ENCODE measurements at regions not wholly inside any gene's neighbourhood (a gene's known extent, or its start where the extent isn't known, plus 50 kb on each side); places are given as distances from the start of the nearest gene placed in this dataset.

DNA sequence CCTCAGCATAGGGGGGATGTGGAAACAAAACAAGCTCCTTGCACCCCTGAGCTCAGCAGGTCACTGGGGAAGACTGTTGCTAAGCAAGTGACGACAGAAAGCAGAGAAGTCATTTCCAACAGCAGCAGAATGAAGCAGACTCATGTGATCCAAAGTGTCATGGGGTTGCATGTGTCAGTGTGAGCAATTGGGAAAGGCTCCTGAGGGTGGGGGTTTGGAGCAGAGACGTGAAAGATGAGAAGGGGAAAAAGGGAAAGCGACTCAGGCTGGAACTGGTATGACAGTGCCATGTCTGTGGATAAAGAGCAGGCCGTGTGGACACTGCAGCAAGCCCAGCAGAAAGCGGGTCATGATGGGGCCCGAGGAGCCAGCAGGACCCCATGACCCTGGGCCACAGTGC, 363.9 kb downstream of the PREX1 start:
- DNase-seq (ENCODE audit: low read depth in 2 of 2), result no peak

DNA sequence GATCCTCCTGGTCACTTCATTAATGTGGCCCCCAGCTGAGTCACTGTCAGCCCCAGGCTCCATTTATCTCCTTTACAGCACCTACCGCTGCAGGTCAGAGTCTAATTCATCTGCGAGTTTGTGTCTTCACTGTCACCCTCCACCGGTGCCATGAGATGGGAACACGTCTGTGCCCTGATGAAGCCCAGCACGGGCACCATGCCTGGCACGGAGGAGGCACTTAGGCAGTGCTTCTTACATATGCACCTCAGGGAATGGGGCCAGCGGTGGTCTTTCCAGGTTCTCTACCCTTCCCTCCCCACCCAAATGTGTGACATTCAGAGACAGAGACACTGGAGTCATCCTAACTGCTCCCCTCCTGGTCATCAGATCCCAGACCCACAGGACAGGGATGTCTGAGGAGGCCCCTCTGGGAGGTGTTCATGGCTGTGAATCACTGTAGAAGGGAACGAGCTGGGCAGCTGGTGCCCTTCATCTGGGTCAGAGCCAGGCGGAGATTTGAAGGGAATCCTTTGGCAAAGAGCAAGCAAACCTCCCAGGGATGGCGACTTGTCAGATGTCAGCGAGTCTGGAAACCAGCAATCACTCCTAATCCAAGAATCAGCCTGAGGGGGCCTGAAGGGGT, 364.6 kb downstream of the PREX1 start:
- DNase-seq (ENCODE audit: low read depth in 2 of 2), result no peak

DNA sequence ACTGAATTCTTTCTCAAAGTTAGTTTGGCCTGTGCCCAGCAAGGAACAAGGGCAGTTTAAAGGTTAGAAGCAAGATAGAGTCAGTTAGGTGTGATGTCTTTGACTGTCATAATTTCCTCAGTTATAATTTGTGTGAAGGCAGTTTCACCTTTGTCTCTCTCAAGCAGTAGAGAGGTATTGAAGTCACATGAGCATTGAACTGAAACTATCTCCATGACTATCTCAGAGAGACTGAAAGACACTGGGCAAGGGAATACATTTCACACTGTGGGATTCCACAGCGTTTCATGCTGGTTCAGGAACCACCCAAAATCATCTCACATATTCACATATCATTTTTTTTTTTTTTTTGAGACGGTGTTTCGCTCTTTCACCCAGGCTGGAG, 366.1 kb downstream of the PREX1 start:
- no peak for DNase-seq (ENCODE audit: low read depth in 2 of 2)

DNA sequence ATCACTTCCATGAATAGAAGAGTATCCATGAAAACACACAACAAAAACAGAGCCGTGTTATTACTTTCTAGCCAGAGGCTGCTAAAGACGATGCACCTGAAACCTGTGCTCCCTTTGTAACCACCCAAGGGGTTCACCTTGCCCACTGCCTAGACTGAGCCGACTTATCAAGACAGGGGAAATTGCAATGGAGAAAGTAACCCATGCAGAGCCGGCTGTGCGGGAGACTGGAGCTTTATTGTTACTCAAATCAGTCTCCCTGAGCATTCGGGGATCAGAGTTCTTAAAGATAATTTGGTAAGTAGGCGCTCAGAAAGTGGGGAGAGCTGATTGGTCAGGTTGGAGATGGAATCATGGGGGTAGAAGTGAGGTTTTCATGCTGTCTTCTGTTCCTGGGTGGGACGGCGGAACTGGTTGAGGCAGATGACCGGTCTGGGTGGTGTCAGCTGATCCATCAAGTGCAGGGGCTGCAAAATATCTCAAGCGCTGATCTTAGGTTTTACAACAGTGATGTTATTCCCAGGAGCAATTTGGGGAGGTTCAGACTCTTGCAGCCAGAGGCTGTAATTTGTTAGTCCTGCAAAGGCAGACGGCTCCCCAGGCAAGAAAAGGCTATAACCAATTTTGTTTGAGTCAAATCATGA, 366.6 kb downstream of the PREX1 start:
- DNase-seq (ENCODE audit: low read depth in 2 of 2), result no peak

DNA sequence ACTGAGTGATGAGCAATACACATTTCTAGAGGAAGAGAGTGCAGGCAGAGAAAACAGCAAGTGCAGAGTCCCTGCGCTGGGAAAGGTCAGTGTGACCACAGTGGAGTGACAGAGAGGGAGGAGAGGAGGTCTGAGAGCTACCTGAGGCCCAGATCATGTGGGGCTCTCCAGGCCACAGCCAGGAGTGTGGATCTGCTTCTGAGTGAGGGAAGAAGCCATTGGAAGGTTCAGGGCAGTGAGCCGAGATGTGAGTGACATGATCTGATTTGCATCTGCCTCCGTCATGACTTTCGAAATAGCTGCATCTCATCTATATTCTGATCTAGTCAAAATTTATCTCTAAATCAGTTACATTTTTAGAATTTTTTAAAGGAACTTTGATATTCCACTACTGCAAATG, 367.1 kb downstream of the PREX1 start:
- DNase-seq (ENCODE audit: low read depth in 2 of 2), result no peak

DNA sequence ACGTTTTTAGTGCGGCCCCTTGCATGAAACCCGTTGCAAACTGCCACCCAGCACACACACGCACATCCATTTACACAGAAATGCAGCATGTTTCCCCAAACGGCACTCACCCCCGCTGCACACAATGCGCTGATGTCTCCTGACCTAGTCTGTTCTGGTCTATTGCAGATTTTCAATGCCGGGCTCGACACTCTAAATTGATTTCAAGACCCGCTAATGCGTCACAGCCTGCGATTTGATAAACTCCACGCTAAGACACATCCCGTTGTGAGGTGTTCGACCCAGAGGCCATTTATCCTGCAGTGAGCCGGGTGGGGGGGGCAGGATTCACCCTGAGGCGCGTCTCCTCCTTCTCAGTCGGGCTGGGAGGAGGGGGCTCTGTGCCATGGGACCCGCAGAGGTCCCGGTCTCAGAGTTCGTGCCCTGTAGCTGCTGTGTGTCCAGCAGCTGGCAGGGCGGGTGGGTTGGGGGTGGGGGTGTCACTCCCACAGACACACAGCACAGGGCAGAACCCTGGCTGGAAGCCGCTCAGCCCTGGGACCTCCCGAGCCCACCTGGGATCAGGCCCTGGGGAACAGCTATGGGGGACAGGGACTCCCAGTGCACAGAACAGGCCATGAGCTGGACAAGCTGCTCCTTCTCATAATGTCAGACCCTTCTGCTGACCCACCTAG, 367.9 kb downstream of the PREX1 start:
- no peak for DNase-seq (ENCODE audit: low read depth in 2 of 2)

DNA sequence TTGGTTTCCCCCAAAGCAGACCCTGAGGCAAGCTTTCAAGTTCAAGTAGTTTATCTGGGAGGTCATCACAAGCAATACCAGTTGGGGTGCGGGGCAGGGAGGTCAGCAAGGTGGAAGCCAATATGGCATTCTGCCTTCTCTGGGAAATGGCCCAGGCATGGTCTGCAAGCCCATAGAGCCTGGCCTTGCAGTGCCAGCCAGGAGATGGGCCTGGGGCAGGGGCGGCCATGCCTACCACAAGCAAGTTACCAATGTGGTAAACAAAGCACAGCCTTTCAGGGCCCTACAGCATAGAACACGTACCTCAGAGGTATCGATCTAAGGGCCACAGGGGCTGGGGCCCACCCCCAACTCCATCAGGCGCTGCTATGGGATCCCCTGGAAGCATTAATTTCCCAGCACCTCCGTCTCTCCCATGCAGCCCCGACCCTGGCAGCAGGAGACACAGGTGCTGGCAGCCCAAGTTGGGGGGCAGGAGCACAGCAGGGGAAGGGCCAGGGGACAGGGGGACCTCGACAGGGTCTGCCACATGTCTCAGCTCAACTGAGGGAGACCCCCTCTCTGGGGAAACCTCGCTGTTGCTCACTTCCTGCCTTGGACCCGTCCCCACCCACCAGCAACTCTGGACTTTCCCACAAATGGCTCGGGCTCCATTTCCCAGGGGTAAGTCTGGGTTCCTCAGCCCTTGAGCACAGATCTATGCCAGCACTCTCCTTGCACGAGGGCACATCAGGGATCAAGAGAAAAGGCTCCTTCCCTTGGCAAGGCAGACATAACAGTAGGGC, 369.0 kb downstream of the PREX1 start:
- DNase-seq (ENCODE audit: low read depth in 2 of 2), result no peak

DNA sequence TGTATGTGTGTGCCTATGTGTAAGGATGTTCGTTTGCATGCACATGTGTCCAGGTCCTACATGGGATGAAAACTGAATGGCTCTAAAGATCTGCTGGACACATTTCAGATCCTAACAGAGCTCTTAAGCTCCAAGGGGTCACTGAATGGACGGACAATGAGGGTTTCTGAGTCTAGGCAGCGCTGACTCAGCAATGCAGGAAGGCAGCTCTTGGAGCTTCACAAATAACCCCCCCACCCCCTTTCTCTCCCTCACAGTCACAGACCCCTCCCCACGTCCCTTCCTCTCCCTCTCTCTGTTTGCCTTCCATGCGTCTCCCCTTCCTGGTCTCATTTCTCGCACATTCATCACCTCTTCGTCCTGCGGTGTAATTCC, 369.8 kb downstream of the PREX1 start:
- no peak for DNase-seq (ENCODE audit: low read depth in 2 of 2)

DNA sequence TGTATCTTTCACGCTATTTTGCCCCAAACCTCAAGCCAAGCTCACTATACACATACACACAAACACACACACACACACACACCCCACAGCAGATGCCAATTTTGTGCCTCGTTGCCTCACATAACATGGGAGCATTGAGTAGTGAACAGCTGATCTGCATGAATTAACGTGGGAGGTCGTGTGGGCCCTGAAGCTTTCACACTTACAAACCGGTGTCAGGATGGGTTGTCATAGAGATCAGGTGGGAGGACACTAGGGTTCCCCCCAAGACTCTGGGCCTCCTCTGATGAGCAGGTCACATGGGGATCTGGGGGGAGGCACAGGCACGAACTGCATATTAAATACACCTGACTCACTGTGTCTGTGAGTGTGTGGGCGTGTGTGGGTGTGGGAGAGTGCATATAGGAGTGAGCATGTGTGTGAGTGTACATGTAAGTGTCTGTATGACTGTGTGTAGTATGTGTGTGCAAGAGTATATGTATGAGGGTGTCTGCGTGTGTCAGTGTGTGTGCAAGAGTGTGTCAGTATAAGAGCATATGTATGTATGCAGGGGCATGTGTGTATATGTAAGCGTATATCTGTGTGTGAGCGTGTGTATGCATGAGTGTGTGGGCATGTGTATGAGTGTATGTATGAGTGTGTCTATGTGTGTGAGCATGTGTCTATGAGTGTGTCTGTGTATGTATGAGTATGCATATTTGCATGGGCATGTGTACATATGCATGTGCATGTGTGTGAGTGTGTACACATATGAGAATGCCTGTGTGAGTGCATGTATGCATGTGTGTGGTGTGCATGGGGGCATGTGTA, 370.4 kb downstream of the PREX1 start:
- no peak for DNase-seq (ENCODE audit: low read depth in 2 of 2)

DNA sequence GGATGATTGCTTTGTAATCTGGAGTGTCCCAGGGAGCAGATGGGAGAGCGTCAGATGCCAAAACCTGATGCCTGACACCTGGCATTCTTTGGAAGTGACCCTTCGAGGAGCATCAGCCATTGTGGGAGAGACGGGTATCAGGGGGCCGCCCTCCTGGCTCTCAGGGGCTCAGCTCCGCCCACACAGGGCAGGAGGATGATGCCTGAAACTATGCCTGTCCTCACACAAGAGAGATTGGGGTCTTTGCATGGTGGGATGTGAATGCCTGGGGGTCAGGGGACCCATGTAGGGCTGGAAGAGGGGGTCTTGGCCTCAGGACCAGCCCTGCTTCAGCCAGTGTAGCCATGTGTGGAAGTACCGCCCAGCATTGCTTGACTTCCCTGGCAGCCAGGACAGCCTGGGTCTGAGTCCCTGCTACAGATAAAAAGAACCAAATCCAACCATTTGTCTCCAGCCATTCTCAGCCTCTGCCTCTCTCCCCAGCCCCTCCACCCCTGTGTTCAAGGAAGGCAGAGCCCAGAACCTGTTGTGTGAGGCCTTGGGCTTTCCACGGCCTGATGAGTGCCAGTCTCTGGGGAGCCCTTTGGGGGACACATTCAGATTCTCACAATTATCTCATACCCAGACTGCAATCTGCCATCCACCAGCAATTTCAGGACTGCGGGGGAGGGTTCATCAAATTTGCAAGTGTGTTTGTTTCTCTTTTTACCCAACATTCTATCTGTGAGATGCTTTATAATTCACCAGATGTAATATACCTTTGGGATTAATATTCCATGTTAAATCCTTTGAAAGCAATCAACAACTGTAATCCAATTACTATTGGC, 371.2 kb downstream of the PREX1 start:
- no peak for DNase-seq (ENCODE audit: low read depth in 2 of 2)

DNA sequence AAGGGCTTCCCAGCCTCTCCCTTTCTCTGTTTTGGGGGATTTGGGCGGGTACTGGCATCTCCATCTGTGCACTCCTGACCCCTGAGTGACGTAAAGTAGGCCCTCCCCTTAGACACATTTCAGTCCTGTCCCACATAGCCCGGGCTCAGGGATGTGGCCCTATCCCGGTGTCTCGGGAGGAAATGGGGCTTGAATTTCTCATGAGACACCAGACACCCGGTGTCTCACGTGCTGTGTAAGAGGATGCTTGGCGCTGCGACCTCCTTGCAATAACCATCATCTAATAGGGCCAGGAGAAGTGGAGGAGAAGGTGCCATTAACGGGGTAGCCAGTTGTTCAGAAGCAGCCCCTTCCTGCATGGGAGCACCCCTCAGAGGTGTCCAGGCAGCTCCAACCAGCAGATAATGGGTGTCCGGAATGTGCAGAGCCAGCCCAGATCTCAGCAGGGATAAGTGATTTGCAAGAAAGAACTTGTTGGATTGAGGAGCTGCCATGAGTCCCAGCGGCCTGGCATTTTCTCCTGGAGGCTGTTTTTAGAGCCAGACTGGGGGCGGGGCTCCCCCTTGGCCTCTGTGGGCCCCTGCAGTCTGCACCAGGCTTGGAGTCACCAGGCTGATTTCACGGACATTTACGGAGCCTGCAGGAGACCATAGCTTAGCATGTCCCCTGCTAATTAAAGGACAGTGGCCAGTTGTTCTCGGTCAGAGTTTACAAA, 372.0 kb downstream of the PREX1 start:
- DNase-seq (ENCODE audit: low read depth in 2 of 2), result no peak

DNA sequence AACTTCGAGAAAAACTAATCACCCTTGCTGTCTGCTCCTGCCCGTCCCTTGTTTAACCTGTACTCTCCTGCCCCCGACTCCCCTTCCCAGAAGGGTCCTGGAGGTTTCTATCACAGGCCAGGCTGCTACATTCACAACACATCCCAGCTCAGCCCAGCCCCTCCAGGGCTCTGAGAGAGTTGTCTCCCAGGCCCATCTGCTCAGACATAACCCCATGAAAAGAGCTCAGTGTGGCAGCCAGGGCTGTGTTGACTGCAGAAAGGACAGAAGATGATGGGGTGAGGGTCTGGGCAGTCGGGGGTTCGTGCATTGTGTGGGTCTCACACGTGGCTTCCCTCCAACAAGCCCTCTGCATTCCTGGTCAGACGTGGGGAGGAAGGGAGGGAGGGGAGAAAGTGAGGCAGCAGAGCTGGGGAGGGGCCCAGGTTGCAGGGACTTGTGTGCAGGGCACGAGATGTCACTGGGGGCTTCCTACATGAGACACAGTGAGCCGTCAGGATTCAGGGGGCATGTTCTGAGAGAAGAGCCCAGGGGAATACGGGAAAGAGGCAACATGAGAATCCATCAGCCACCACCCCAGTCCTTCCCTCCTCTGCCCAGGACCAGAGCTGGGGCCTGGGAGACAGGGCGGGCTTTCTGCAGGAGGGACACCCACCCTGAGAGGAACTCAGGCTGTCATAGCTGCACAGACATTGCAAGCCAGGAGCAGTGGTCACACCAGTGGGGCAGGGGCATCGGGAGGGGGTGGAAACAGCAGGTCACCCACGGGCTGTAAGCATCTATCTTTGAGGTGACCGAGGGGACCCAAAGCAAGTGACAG, 372.9 kb downstream of the PREX1 start:
- no peak for DNase-seq (ENCODE audit: low read depth in 2 of 2)

DNA sequence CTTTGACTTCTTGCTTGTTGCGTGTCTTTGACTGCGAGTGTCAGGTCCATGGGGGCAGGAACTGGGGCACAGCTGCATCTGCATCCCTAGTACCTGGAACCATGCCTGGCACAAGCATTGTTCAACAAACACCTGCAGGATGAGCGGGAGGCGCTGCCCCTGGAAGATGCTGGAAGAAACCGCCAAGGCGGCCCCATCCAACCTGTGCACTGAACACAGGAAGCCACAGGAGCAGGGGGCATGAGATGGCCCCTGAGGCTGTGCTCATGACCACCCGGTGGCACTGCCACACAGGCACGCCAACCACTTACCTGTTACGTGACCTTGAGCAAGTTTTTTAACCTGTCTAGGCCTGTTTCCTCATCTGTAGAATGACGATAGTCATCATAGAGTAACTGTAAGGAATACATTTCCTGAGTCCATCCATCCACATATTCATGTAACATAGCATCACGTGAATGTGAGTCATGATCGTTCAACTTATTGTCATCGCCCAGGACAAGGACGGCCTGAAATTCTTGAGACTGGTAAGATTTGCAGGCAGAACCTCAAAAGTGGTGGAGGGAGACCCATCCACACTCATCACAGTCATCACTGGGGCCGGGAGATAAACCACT, 374.2 kb downstream of the PREX1 start:
- DNase-seq (ENCODE audit: low read depth in 2 of 2), result no peak

DNA sequence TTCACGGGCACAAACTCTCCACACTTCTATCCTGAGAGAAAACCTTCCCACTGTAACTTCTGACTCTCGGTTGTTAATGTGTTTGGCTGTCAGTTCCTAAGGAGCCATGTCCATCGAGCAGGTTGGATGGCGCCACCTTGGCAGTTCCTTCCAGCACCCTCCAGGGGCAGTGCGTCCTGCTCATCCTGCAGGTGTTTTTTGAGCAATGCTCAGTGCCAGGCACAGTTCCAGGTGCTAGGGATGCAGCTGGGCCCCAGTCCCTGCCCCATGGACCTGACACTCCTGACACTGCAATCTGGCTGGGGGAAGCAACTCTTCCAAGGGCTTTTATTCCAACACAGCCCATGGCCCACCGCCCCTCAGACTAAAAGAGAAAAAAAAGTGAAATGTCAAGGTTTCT, 376.4 kb downstream of the PREX1 start:
- DNase-seq (ENCODE audit: low read depth in 2 of 2), result no peak

DNA sequence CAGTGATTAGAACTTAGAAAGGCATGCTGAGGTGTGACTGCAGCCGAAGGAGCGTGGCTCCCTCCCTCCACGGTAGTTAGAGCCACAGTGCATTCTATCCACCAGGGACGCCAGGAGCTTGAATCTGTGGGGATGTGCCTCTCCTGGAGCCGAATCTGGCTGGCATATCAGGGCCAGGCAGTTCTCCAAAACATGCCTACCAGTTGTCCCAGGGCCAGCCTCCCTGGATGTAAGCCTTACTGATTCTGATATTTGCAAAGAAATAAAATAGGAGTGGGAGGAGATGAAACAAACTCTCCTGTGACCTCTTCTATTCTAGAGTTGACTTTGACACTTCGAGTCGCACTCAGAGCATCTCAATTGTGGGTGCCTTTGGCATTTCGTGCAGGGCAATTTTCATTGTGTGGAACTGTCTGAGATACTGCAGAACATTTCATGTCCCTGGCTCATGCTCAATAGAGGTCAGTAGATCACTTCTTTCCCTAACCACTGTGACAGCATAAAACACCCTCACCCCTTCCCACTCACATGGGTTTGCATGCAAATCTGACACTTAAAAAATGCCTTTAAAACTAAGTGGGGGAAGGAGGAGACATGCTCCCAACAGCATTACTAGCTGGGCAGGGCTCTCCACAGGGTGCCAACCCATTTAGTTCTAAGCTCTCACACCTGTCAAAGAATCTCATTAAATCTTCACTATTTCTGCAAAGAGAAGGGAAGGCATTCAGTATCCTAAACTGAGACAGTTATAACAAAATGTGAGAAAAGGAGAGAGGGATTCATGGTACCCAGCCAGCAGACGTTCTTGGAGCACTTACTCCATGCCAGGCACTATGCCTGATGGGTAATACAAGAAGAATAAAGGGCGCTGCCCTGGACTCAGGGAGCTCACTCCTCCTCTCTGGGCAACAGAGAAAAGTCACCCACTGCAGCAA, 378.9 kb downstream of the PREX1 start:
- no peak for DNase-seq (ENCODE audit: low read depth in 2 of 2)

DNA sequence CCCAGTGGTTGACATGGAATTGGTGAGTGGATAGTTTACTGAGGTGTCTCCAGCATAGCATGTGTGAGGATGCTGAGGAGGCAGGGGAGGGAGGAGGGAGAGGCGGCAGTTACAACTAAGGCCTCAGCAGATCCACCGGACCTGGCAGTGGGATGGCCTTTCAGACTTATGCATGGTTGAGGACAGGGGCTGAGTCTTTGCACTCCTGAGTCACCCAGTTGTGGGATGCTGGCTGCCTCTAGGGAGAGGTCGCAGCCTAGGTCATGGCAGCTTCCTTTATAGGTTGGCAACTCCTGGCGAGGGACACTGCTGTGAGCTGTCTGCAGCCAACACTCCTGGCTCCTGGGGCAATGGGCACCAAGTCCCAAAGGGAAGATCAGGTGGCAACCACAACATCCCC, 380.3 kb downstream of the PREX1 start:
- DNase-seq (ENCODE audit: low read depth in 2 of 2), result no peak

DNA sequence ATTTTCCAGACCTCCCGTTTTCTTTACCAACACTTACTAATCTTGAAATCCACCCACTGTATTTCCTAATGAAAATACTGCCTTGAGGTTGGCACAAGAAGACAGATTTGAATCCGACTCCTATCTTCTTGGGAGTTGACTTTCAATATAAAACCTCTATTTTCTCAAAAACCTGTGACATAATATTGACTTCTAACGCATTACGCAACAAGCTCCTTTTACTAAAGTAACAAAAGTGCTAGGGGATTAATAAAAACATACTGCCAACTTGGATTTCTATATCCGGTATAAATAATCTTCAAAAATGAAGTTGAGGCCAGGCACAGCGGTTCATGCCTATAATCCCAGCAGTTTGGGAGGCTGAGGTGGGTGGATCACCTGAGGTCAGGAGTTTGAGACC, 382.0 kb downstream of the PREX1 start:
- DNase-seq (ENCODE audit: low read depth in 2 of 2), result no peak

DNA sequence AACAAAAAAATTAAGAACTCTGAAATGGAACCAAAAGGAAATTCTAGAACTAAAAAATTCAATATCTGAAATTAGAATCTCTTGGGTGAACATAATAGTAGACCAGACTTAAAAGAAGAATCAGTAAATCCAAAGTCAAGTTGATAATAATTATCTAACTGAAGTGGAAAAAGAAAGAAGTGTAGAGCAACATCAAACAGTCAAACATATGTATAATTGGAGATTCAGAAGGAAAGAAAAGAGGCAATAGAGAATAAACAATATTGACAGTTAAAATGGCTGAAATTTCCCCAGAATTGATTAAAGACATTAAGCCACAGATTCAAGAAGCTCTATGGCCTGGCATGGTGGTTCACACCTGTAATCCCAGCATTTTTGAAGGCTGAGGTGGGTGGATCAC, 383.6 kb downstream of the PREX1 start:
- no peak for DNase-seq (ENCODE audit: low read depth in 2 of 2)

Data from activated CD4-positive, alpha-beta T cell treated with anti-CD3 and anti-CD28 coated beads for 24 hours (primary cell).